ENCODE measurements at regions not wholly inside any gene's neighbourhood (a gene's known extent, or its start where the extent isn't known, plus 50 kb on each side); places are given as distances from the start of the nearest gene placed in this dataset.

DNA sequence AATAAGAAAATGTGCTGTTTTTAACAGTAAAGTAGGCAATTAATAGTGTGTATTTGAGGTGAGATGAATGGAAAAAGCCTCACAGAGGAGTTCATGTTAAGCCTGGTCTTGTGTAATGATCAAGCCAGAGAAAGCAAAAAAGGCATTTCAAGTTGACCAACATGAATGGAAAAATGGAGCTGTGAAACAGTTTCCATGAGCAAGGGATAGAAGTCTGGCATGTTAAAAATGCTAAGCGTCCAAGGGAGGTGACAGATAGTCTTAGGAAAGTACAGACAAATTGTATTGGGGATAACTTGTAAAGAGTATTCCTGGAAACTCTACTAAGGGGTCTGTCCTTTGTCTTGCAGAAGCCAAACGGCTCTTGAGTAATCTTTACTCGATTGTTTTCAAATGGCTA, 506.8 kb upstream of the ATXN8OS start:
- TF ChIP-seq NFIC (IDR thresholded peaks at IDR 0.05; ENCODE audit: borderline replicate concordance) (no peak), SMC3 (IDR thresholded peaks at IDR 0.05; ENCODE audit: low read depth, low read length) (no peak), NRF1 (IDR thresholded peaks at IDR 0.05; ENCODE audit: low read depth, low read length) (no peak)
- TF ChIP-seq, protein P1, sequence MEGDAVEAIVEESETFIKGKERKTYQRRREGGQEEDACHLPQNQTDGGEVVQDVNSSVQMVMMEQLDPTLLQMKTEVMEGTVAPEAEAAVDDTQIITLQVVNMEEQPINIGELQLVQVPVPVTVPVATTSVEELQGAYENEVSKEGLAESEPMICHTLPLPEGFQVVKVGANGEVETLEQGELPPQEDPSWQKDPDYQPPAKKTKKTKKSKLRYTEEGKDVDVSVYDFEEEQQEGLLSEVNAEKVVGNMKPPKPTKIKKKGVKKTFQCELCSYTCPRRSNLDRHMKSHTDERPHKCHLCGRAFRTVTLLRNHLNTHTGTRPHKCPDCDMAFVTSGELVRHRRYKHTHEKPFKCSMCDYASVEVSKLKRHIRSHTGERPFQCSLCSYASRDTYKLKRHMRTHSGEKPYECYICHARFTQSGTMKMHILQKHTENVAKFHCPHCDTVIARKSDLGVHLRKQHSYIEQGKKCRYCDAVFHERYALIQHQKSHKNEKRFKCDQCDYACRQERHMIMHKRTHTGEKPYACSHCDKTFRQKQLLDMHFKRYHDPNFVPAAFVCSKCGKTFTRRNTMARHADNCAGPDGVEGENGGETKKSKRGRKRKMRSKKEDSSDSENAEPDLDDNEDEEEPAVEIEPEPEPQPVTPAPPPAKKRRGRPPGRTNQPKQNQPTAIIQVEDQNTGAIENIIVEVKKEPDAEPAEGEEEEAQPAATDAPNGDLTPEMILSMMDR (IDR thresholded peaks at IDR 0.05), result no peak

Measured in SK-N-SH (cell line).